ENCODE measurements at regions not wholly inside any gene's neighbourhood (a gene's known extent, or its start where the extent isn't known, plus 50 kb on each side); places are given as distances from the start of the nearest gene placed in this dataset.

DNA sequence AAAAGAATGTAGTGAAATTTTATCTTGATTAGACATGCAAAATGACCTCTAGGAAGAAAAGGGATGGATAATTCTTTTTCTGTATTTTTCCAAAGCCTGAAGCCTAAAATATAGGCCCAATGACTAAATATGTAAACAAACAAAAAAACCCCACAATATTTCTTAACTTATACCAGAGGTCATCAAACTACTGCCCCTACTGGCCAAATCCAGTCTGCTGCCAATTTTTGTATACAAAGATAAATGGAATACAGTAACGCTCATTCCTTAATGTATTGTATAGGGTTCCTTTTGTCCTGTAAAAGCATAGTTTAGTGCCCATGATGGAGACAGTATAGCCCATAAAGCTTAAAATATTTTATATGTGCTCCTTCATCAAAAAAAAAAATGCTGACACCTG lies 145.7 kb upstream of the ALG10 start:
- TF ChIP-seq, protein P1, sequence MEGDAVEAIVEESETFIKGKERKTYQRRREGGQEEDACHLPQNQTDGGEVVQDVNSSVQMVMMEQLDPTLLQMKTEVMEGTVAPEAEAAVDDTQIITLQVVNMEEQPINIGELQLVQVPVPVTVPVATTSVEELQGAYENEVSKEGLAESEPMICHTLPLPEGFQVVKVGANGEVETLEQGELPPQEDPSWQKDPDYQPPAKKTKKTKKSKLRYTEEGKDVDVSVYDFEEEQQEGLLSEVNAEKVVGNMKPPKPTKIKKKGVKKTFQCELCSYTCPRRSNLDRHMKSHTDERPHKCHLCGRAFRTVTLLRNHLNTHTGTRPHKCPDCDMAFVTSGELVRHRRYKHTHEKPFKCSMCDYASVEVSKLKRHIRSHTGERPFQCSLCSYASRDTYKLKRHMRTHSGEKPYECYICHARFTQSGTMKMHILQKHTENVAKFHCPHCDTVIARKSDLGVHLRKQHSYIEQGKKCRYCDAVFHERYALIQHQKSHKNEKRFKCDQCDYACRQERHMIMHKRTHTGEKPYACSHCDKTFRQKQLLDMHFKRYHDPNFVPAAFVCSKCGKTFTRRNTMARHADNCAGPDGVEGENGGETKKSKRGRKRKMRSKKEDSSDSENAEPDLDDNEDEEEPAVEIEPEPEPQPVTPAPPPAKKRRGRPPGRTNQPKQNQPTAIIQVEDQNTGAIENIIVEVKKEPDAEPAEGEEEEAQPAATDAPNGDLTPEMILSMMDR (IDR thresholded peaks at IDR 0.05; ENCODE audit: low read length), result no peak
- no peak for TF ChIP-seq EZH2 (IDR thresholded peaks at IDR 0.05; ENCODE audit: borderline replicate concordance, low read length)

Data from OCI-LY1 (cell line).